Neural crest cell (in vitro differentiated cells): ENCODE measurements at regions not wholly inside any gene's neighbourhood (a gene's known extent, or its start where the extent isn't known, plus 50 kb on each side); places are given as distances from the start of the nearest gene placed in this dataset.

ENCODE experiments used
- DNase-seq: peaks from one replicate; pipeline ENCODE4 v3.0.0; 2021; ENCODE audit warnings: low read depth, mixed read lengths, low spot score
- H3K27ac Mint-ChIP-seq: one replicate; pipeline ENCODE4 v1.8.0; 2021; ENCODE audit warnings: mild to moderate bottlenecking, mixed read lengths; ENCODE audit not compliant: unreplicated experiment
- H3K27me3 Mint-ChIP-seq: 2 replicates; pipeline ENCODE4 v1.8.0; 2021; ENCODE audit warnings: low read depth, mild to moderate bottlenecking, mixed read lengths
- H3K36me3 Mint-ChIP-seq: 2 replicates; pipeline ENCODE4 v1.8.0; 2021; ENCODE audit warnings: low read depth, mild to moderate bottlenecking, mixed read lengths
- H3K4me1 Mint-ChIP-seq: 2 replicates; pipeline ENCODE4 v1.8.0; 2021; ENCODE audit warnings: mixed read lengths
- H3K4me3 Mint-ChIP-seq: one replicate; pipeline ENCODE4 v1.8.0; 2021; ENCODE audit warnings: mild to moderate bottlenecking, mixed read lengths
- H3K9me3 Mint-ChIP-seq: 2 replicates; pipeline ENCODE4 v1.8.0; 2021; ENCODE audit warnings: mixed read lengths
- TF ChIP-seq, protein P1 (sequence below): fragments of 200-600 bp; sonication (generic); conservative IDR thresholded peaks from 2 replicates; pipeline ENCODE4 v1.5.0; 2021; ENCODE audit warnings: antibody characterized with exemption, mild to moderate bottlenecking

DNA sequence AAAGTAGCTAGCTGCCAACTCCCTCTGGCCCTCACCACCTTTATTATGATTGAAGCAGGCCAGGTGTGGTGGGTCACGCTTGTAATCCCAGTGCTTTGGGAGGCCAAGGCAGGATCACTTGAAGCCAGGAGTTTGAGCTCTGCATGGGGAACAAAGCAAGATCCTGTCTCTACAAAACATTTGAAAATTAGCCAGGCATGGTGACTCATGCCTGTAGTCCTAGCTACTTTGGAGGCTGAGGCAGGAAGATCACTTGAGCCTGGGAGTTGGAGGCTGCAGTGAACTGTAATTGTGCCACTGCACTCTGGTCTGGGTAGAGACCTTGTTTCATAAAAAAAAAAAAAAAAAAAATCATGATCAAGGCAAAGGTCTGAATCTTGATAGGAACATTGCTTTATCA is 467.0 kb upstream of the DIPK2B start:
- H3K9me3 Mint-ChIP-seq, result peaks cover 15% of the 10 kb centered on the region
- no peak overlapping the region for H3K27ac Mint-ChIP-seq
- no peaks in the 10 kb centered on the region for H3K4me1 Mint-ChIP-seq
- TF ChIP-seq, protein P1, sequence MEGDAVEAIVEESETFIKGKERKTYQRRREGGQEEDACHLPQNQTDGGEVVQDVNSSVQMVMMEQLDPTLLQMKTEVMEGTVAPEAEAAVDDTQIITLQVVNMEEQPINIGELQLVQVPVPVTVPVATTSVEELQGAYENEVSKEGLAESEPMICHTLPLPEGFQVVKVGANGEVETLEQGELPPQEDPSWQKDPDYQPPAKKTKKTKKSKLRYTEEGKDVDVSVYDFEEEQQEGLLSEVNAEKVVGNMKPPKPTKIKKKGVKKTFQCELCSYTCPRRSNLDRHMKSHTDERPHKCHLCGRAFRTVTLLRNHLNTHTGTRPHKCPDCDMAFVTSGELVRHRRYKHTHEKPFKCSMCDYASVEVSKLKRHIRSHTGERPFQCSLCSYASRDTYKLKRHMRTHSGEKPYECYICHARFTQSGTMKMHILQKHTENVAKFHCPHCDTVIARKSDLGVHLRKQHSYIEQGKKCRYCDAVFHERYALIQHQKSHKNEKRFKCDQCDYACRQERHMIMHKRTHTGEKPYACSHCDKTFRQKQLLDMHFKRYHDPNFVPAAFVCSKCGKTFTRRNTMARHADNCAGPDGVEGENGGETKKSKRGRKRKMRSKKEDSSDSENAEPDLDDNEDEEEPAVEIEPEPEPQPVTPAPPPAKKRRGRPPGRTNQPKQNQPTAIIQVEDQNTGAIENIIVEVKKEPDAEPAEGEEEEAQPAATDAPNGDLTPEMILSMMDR, result no peak
- H3K27me3 Mint-ChIP-seq, result no peaks in the 10 kb centered on the region
- H3K4me3 Mint-ChIP-seq, result no peak overlapping the region
- no peak for DNase-seq
- no peaks in the 10 kb centered on the region for H3K36me3 Mint-ChIP-seq

DNA sequence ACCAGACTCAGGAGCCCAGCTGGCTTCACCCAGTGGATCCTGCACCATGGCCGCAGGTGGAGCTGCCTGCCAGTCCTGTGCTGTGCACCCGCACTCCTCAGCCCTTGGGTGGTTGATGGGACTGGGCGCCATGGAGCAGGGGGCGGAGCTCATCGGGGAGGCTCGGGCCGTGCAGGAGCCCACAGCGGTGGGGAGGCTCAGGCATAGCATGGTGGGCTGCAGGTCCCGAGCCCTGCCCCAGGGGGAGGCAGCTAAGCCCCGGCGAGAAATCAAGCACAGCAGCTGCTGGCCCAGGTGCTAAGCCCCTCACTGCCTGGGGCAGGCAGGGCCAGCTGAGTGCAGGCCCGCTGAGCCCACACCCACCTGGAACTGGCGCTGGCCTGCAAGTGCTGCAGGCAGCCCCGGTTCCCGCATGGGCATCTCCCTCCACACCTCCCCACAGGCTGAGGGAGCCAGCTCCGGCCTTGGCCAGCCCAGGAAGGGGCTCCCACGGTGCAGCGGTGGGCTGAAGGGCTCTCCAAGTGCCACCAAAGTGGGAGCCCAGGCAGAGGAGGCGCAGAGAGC is 464.1 kb upstream of the DIPK2B start:
- H3K27me3 Mint-ChIP-seq, result no peaks in the 10 kb centered on the region
- H3K36me3 Mint-ChIP-seq, result no peaks in the 10 kb centered on the region
- no peak overlapping the region for H3K4me3 Mint-ChIP-seq
- no peak overlapping the region for H3K27ac Mint-ChIP-seq
- TF ChIP-seq, protein P1, result no peak
- peaks cover 16% of the 10 kb centered on the region for H3K9me3 Mint-ChIP-seq
- H3K4me1 Mint-ChIP-seq, result no peaks in the 10 kb centered on the region
- no peak for DNase-seq

DNA sequence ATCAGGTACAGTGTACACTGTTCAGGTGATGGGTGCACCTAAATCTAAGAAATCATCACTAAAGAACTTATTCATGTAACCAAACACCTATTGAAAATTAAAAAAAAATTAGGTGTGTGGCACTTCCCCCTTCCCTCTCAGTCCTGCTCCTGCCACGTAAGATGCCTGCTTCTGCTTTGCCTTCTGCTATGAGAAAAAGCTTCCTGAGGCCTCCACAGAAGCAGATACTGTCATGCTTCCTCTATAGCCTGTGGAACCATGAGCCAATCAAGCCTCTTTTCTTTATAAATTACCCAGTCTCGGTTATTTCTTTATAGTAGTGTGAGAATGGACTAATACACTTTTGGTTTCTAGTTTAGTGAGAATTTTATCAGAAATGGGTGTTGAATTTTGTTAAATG is 459.8 kb upstream of the DIPK2B start:
- H3K27ac Mint-ChIP-seq, result no peak overlapping the region
- no peak for DNase-seq
- no peak overlapping the region for H3K4me3 Mint-ChIP-seq
- H3K4me1 Mint-ChIP-seq, result no peaks in the 10 kb centered on the region
- H3K9me3 Mint-ChIP-seq, result peaks cover 12% of the 10 kb centered on the region
- no peaks in the 10 kb centered on the region for H3K27me3 Mint-ChIP-seq
- no peaks in the 10 kb centered on the region for H3K36me3 Mint-ChIP-seq
- TF ChIP-seq, protein P1, result no peak

DNA sequence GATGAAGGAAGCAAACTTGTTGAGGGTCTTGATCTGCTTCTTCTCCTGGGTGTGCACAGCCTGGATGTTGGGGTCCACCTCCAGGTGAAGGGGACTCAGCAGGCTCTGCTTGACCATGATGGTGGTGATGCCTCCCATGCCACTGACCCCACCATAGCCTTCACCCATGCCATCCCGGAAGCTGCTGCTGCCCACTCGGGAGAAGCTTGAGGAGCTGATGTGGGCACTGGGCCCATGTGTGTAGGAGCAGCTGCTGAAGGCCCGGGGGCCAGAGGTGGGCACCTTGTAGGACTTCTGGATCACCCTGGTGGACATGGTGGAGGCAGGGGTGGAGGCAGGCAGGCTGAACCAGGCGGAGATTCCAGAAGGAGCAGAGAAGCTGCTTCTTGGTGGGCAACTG is 432.7 kb upstream of the DIPK2B start:
- H3K9me3 Mint-ChIP-seq, result peaks cover 16% of the 10 kb centered on the region

DNA sequence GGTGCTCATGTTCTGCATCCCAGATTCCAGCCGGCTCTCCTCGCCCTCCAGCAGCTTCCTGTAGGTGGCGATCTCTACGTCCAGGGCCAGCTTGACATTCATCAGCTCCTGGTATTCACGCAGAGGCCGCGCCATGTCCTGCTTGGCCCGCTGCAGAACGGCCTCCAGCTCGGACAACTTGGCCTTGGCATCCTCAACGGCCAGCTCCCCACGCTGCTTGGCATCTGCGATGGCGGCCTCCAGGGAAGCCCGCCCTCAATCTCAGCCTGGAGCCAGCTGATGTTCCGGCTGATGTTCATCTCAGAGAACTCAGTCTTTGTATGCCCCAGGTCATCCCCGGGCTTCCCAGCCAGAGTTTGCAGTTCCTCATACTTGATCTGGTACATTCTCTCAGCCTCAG is 431.8 kb upstream of the DIPK2B start:
- no peaks in the 10 kb centered on the region for H3K27me3 Mint-ChIP-seq
- peaks cover 6% of the 10 kb centered on the region for H3K36me3 Mint-ChIP-seq
- TF ChIP-seq, protein P1, result no peak
- peaks cover 19% of the 10 kb centered on the region for H3K9me3 Mint-ChIP-seq
- H3K27ac Mint-ChIP-seq, result no peak overlapping the region
- no peak for DNase-seq
- no peak overlapping the region for H3K4me3 Mint-ChIP-seq
- no peaks in the 10 kb centered on the region for H3K4me1 Mint-ChIP-seq

More for the DNA sequence above, 432.7 kb upstream of the DIPK2B start:
- H3K4me3 Mint-ChIP-seq, result no peak overlapping the region
- TF ChIP-seq, protein P1, result no peak
- H3K27me3 Mint-ChIP-seq, result no peaks in the 10 kb centered on the region
- H3K36me3 Mint-ChIP-seq, result peaks cover 3% of the 10 kb centered on the region
- DNase-seq, result no peak
- H3K4me1 Mint-ChIP-seq, result no peaks in the 10 kb centered on the region
- no peak overlapping the region for H3K27ac Mint-ChIP-seq

DNA sequence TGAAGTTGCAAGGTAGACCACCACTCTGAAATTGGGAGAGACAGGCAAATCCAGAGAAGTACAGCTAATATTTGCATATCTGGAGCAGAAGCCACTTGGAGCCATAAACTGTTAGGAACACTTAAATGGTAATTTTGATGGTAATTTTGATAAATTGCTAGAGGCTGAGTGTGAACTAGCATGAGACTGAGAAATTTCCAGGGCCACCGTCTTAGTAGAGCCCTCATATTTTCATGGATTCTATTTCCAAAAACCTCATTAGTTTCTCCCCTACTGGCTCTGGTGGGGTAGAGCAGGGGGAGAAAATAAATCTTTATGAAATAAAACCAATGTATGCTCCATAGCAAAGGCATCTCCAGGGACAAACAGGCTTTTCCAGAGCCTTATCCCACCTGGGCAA is 429.4 kb upstream of the DIPK2B start:
- TF ChIP-seq, protein P1, result no peak
- Mint-ChIP-seq H3K36me3 (peaks cover 6% of the 10 kb centered on the region), H3K27ac (no peak overlapping the region), H3K4me3 (no peak overlapping the region), H3K27me3 (no peaks in the 10 kb centered on the region), H3K9me3 (peaks cover 30% of the 10 kb centered on the region), H3K4me1 (no peaks in the 10 kb centered on the region)
- DNase-seq, result no peak
